ENCODE measurements at regions not wholly inside any gene's neighbourhood (a gene's known extent, or its start where the extent isn't known, plus 50 kb on each side); places are given as distances from the start of the nearest gene placed in this dataset.

GRCh38 chr5:39521940-39522590 lies 97.3 kb upstream of the DAB2 start:
- H3K4me3 ChIP-seq (replicated peaks; ENCODE audit: low read depth, low read length): no peak overlapping the region
- TF ChIP-seq CTCF (IDR thresholded peaks at IDR 0.05; ENCODE audit: insufficient read depth, low read length, poor library complexity, severe bottlenecking): no peak
- H3K27me3 ChIP-seq (replicated peaks; ENCODE audit: control insufficient read depth, insufficient read depth, low read length): no peaks in the 10 kb centered on the region
- no peaks in the 10 kb centered on the region for H3K36me3 ChIP-seq (ENCODE audit: control insufficient read depth, insufficient read depth, low read length)
- DNase-seq (ENCODE audit: extremely low read depth, insufficient read length): no peak

GRCh38 chr5:39521098-39521860 lies 96.5 kb upstream of the DAB2 start:
- no peaks in the 10 kb centered on the region for H3K36me3 ChIP-seq (ENCODE audit: control insufficient read depth, insufficient read depth, low read length)
- no peaks in the 10 kb centered on the region for H3K27me3 ChIP-seq (replicated peaks; ENCODE audit: control insufficient read depth, insufficient read depth, low read length)
- no peak overlapping the region for H3K4me3 ChIP-seq (replicated peaks; ENCODE audit: low read depth, low read length)
- no peak for TF ChIP-seq CTCF (IDR thresholded peaks at IDR 0.05; ENCODE audit: insufficient read depth, low read length, poor library complexity, severe bottlenecking)
- no peak for DNase-seq (ENCODE audit: extremely low read depth, insufficient read length)

- DNase-seq (ENCODE audit: extremely low read depth, insufficient read length): no peak
- no peak for TF ChIP-seq CTCF (IDR thresholded peaks at IDR 0.05; ENCODE audit: insufficient read depth, low read length, poor library complexity, severe bottlenecking)
- no peaks in the 10 kb centered on the region for H3K36me3 ChIP-seq (ENCODE audit: control insufficient read depth, insufficient read depth, low read length)
- H3K27me3 ChIP-seq (replicated peaks; ENCODE audit: control insufficient read depth, insufficient read depth, low read length): no peaks in the 10 kb centered on the region
- H3K4me3 ChIP-seq (replicated peaks; ENCODE audit: low read depth, low read length): no peak overlapping the region
These were observed 95.4 kb upstream of the DAB2 start for GRCh38 chr5:39520232-39520572.

- no peak overlapping the region for H3K4me3 ChIP-seq (replicated peaks; ENCODE audit: low read depth, low read length)
- H3K36me3 ChIP-seq (ENCODE audit: control insufficient read depth, insufficient read depth, low read length): no peaks in the 10 kb centered on the region
- no peak for DNase-seq (ENCODE audit: extremely low read depth, insufficient read length)
- H3K27me3 ChIP-seq (replicated peaks; ENCODE audit: control insufficient read depth, insufficient read depth, low read length): no peaks in the 10 kb centered on the region
- no peak for TF ChIP-seq CTCF (IDR thresholded peaks at IDR 0.05; ENCODE audit: insufficient read depth, low read length, poor library complexity, severe bottlenecking)
These were observed 94.9 kb upstream of the DAB2 start for GRCh38 chr5:39519566-39520231.

- no peaks in the 10 kb centered on the region for H3K36me3 ChIP-seq (ENCODE audit: control insufficient read depth, insufficient read depth, low read length)
- DNase-seq (ENCODE audit: extremely low read depth, insufficient read length): no peak
- no peak for TF ChIP-seq CTCF (IDR thresholded peaks at IDR 0.05; ENCODE audit: insufficient read depth, low read length, poor library complexity, severe bottlenecking)
- no peaks in the 10 kb centered on the region for H3K27me3 ChIP-seq (replicated peaks; ENCODE audit: control insufficient read depth, insufficient read depth, low read length)
- no peak overlapping the region for H3K4me3 ChIP-seq (replicated peaks; ENCODE audit: low read depth, low read length)
These were observed 94.3 kb upstream of the DAB2 start for GRCh38 chr5:39519079-39519478.
